Endothelial cell of umbilical vein (primary cell): ENCODE measurements at regions not wholly inside any gene's neighbourhood (a gene's known extent, or its start where the extent isn't known, plus 50 kb on each side); places are given as distances from the start of the nearest gene placed in this dataset.

ENCODE experiments used
- BruUV-seq: library from RNA; stranded (reverse); fragments of 400-500 nt; replicated peaks from 2 replicates; lab custom pipeline; 2021; lab: Mats Ljungman, UMichigan
- CTCF ChIA-PET: fragments of 300-600, 350-600 bp; sonication (Branson Sonifier 250); formaldehyde crosslinking; loops from one replicate; lab custom pipeline; 2021; ENCODE audit warnings: antibody characterized with exemption, inconsistent platforms; lab: Charles Lee
- POLR2A ChIA-PET: fragments of 300-600, 350-600 bp; sonication (Branson Sonifier 250); formaldehyde crosslinking; loops from one replicate; lab custom pipeline; 2021; ENCODE audit warnings: antibody characterized with exemption, inconsistent platforms; lab: Charles Lee
- DNase-seq: peaks from one replicate; pipeline ENCODE4 v3.0.0-alpha.2; 2011; ENCODE audit warnings: low read depth, low spot score
- FAIRE-seq: peaks from 2 replicates; lab custom pipeline; 2011; peaks lifted over from hg19 to GRCh38; lab: Jason Lieb, UNC
- H2AFZ ChIP-seq: 2 replicates; pipeline ENCODE4 v1.6.0; 2012; ENCODE audit warnings: low read depth, low read length, control low read depth, inconsistent platforms
- H3K27ac ChIP-seq: 2 replicates; pipeline ENCODE4 v1.5.1; 2011; ENCODE audit warnings: low read depth, mild to moderate bottlenecking, control low read depth, low read length, moderate library complexity; ENCODE audit not compliant: insufficient read depth
- H3K27me3 ChIP-seq, 2 experiments: 2 replicates each; pipeline versions ENCODE4 v1.6.0 to v1.6.1; 2011; ENCODE audit warnings: low read length in 2 of 2, mixed read lengths in 1 of 2; ENCODE audit not compliant: control insufficient read depth in 2 of 2, insufficient read depth in 2 of 2
- H3K36me3 ChIP-seq, 2 experiments: 2 replicates in 1 of 2; 3 replicates in 1 of 2; pipeline ENCODE4 v1.5.1; 2011; ENCODE audit warnings: low read length in 2 of 2, mild to moderate bottlenecking in 1 of 2, moderate library complexity in 1 of 2; ENCODE audit not compliant: control insufficient read depth in 2 of 2, insufficient read depth in 2 of 2; ENCODE audit errors: extremely low read depth in 1 of 2
- H3K4me1 ChIP-seq: 3 replicates; pipeline ENCODE4 v1.5.1; 2011; ENCODE audit warnings: mild to moderate bottlenecking, low read length; ENCODE audit not compliant: control insufficient read depth, insufficient read depth; ENCODE audit errors: extremely low read depth
- H3K4me2 ChIP-seq: 2 replicates; pipeline ENCODE4 v1.6.1; 2011; ENCODE audit warnings: low read length, control low read depth, mixed read lengths; ENCODE audit not compliant: insufficient read depth
- H3K4me3 ChIP-seq, 3 experiments: fragments of 200-600 bp in 1 of 3; sonication (generic), shearing (Covaris generic) in 1 of 3; replicated peaks in 1 of 3; 2 replicates each; pipeline ENCODE4 v1.5.1; 2011 to 2016; ENCODE audit warnings: control low read depth in 3 of 3, low read length in 3 of 3, mild to moderate bottlenecking in 2 of 3, inconsistent platforms in 1 of 3, low read depth in 1 of 3, moderate library complexity in 1 of 3; ENCODE audit not compliant: insufficient read depth in 1 of 3
- H3K79me2 ChIP-seq: 2 replicates; pipeline ENCODE4 v1.6.0; 2012; ENCODE audit warnings: low read length, inconsistent platforms; ENCODE audit not compliant: control insufficient read depth, insufficient read depth
- H3K9ac ChIP-seq: replicated peaks from 2 replicates; pipeline ENCODE3; 2011; ENCODE audit warnings: low read length, control low read depth; ENCODE audit not compliant: insufficient read depth; ENCODE audit errors: extremely low read depth
- H3K9me1 ChIP-seq: replicated peaks from 3 replicates; pipeline ENCODE4 v1.6.0; 2011; ENCODE audit warnings: mild to moderate bottlenecking, low read length; ENCODE audit not compliant: control insufficient read depth, insufficient read depth; ENCODE audit errors: extremely low read depth
- H3K9me3 ChIP-seq: replicated peaks from 2 replicates; pipeline ENCODE4 v1.5.1; 2012; ENCODE audit warnings: low read length, inconsistent platforms; ENCODE audit not compliant: control insufficient read depth, insufficient read depth
- H4K20me1 ChIP-seq: replicated peaks from 2 replicates; pipeline ENCODE3; 2011; ENCODE audit warnings: mild to moderate bottlenecking, low read length; ENCODE audit not compliant: control insufficient read depth, insufficient read depth; ENCODE audit errors: extremely low read depth
- CTCF ChIP-seq, 2 donors: IDR thresholded peaks; 1 replicate in 1 of 2; 2 replicates in 1 of 2; pipeline ENCODE4 v1.5.1; 2011; ENCODE audit warnings: low read length in 2 of 2, mild to moderate bottlenecking in 2 of 2, moderate library complexity in 2 of 2, control low read depth in 1 of 2, inconsistent platforms in 1 of 2, low read depth in 1 of 2; ENCODE audit not compliant: insufficient read depth in 1 of 2; ENCODE audit errors: extremely low read depth in 1 of 2
- EZH2 ChIP-seq: IDR thresholded peaks from 2 replicates; pipeline ENCODE4 v1.6.1; 2012; ENCODE audit warnings: borderline replicate concordance, low read depth, mild to moderate bottlenecking, moderate library complexity, low read length, inconsistent platforms; ENCODE audit not compliant: severe bottlenecking
- FOS ChIP-seq: IDR thresholded peaks from 2 replicates; pipeline ENCODE4 v1.6.1; 2011; ENCODE audit warnings: mild to moderate bottlenecking, low read length, moderate library complexity, borderline replicate concordance; ENCODE audit not compliant: insufficient read depth
- GATA2 ChIP-seq: IDR thresholded peaks from 2 replicates; pipeline ENCODE4 v1.7.0; 2011; ENCODE audit warnings: low read depth, mild to moderate bottlenecking, moderate library complexity, mixed read lengths, low read length; ENCODE audit not compliant: insufficient read length, insufficient read depth
- JUN ChIP-seq: IDR thresholded peaks from 2 replicates; pipeline ENCODE4 v1.6.1; 2011; ENCODE audit warnings: borderline replicate concordance, low read depth; ENCODE audit not compliant: insufficient read length, insufficient read depth
- MAX ChIP-seq: IDR thresholded peaks from 2 replicates; pipeline ENCODE4 v1.6.1; 2011; ENCODE audit not compliant: insufficient read depth, insufficient read length
- MYC ChIP-seq: IDR thresholded peaks from one replicate; pipeline ENCODE4 v1.6.1; 2011; ENCODE audit warnings: mild to moderate bottlenecking, low read depth, low read length
- POLR2A ChIP-seq: IDR thresholded peaks from 2 replicates; pipeline ENCODE4 v1.6.1; 2012; ENCODE audit warnings: low read depth, mild to moderate bottlenecking, control low read depth, low read length
- POLR2AphosphoS5 ChIP-seq: IDR thresholded peaks from 2 replicates; pipeline ENCODE4 v1.6.1; 2012; ENCODE audit warnings: low read depth, mild to moderate bottlenecking, control low read depth, low read length, moderate library complexity; ENCODE audit not compliant: insufficient read depth
- dilution Hi-C: fragments of 300-500 bp; cut with MboI; formaldehyde crosslinking; loops from one replicate; pipeline ENCODE4 v1.15.0; 2019; ENCODE audit warnings: low sequenced_read_pairs; ENCODE audit not compliant: extremely low pct_ligation_motif_present
- intact Hi-C: fragments of 100-400 bp; cut with micrococcal nuclease; formaldehyde crosslinking; loops from one replicate; pipeline ENCODE4 v1.10.0; 2022

GRCh38 chr14:54123841-54124240, 167.2 kb upstream of the BMP4 start:
- no peak overlapping the region for H2AFZ ChIP-seq
- FAIRE-seq = no peak

More at GRCh38 chr14:54123841-54124240, 167.2 kb upstream of the BMP4 start:
- Histone ChIP-seq H3K27ac (no peak overlapping the region), H4K20me1 (no peaks in the 10 kb centered on the region), H3K27me3 (no peaks in the 10 kb centered on the region), H3K9me3 (no peaks in the 10 kb centered on the region), H3K36me3 (no peaks in the 10 kb centered on the region), H3K4me1 (no peaks in the 10 kb centered on the region), H3K9ac (no peak overlapping the region), H3K4me3 (no peak overlapping the region), H3K4me2 (no peak overlapping the region), H3K79me2 (no peaks in the 10 kb centered on the region), H3K9me1 (no peaks in the 10 kb centered on the region)
- dilution Hi-C loops = no loop called here
- no peak for DNase-seq
- intact Hi-C loops = no loop called here
- TF ChIP-seq POLR2A (no peak), JUN (no peak), MYC (no peak), CTCF (IDR thresholded peaks at IDR 0.05; ENCODE audit: extremely low read depth in 1 of 2, insufficient read depth in 1 of 2, low read depth in 1 of 2, low read length in 2 of 2) (no peak), POLR2AphosphoS5 (no peak), EZH2 (no peak), FOS (no peak), GATA2 (no peak), MAX (no peak)
- ChIA-PET POLR2A (no interaction called here), CTCF (no interaction called here)
- BruUV-seq = no TSS peak
